ENCODE measurements at regions not wholly inside any gene's neighbourhood (a gene's known extent, or its start where the extent isn't known, plus 50 kb on each side); places are given as distances from the start of the nearest gene placed in this dataset.

DNA sequence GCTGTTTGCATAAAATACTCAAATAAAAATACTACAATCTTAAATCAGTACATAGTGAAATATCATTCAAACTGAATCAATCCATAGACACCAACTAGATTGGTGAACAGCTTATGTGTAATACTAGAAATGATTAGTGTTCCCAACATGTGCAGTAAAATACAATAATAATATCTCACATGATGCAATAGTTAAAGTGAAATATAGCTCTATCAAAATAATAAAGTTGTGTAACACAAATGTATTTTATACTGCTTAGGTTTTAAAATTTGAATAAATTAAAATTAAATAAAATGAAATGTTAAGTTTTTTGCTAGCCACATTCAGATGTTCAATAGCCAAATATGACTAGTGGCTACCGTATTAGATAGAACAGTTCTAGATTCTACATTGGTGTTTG is 714.1 kb downstream of the ZNF385D start:
- Histone ChIP-seq H2AFZ (ENCODE audit: low read length) (no peak overlapping the region), H3K9ac (ENCODE audit: low read depth, low read length, poor library complexity, severe bottlenecking) (no peak overlapping the region), H3K4me2 (ENCODE audit: low read depth, low read length, poor library complexity, severe bottlenecking) (no peak overlapping the region), H3K9me3 (ENCODE audit: insufficient read depth, low read depth, low read length) (no peaks in the 10 kb centered on the region), H3K36me3 (ENCODE audit: insufficient read depth, low read length) (no peaks in the 10 kb centered on the region), H3K79me2 (ENCODE audit: insufficient read depth, low read length) (no peaks in the 10 kb centered on the region), H4K20me1 (ENCODE audit: insufficient read depth, low read length, poor library complexity, severe bottlenecking) (no peaks in the 10 kb centered on the region), H3K27me3 (ENCODE audit: insufficient read depth, low read length, poor library complexity, severe bottlenecking) (no peaks in the 10 kb centered on the region), H3K4me1 (ENCODE audit: insufficient read depth, low read length, poor library complexity, severe bottlenecking) (no peaks in the 10 kb centered on the region), H3K4me3 (ENCODE audit: low read length, poor library complexity, severe bottlenecking) (no peak overlapping the region), H3F3A (ENCODE audit: low read depth) (no peaks in the 10 kb centered on the region), H3K9me2 (replicated peaks; ENCODE audit: low read depth, low read length) (no peaks in the 10 kb centered on the region)
- no peak for TF ChIP-seq EZH2phosphoT487 (IDR thresholded peaks at IDR 0.05; ENCODE audit: borderline replicate concordance)
- TF ChIP-seq, protein P1, sequence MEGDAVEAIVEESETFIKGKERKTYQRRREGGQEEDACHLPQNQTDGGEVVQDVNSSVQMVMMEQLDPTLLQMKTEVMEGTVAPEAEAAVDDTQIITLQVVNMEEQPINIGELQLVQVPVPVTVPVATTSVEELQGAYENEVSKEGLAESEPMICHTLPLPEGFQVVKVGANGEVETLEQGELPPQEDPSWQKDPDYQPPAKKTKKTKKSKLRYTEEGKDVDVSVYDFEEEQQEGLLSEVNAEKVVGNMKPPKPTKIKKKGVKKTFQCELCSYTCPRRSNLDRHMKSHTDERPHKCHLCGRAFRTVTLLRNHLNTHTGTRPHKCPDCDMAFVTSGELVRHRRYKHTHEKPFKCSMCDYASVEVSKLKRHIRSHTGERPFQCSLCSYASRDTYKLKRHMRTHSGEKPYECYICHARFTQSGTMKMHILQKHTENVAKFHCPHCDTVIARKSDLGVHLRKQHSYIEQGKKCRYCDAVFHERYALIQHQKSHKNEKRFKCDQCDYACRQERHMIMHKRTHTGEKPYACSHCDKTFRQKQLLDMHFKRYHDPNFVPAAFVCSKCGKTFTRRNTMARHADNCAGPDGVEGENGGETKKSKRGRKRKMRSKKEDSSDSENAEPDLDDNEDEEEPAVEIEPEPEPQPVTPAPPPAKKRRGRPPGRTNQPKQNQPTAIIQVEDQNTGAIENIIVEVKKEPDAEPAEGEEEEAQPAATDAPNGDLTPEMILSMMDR (conservative IDR thresholded peaks at IDR 0.05; ENCODE audit: low read length) = no peak

DNA sequence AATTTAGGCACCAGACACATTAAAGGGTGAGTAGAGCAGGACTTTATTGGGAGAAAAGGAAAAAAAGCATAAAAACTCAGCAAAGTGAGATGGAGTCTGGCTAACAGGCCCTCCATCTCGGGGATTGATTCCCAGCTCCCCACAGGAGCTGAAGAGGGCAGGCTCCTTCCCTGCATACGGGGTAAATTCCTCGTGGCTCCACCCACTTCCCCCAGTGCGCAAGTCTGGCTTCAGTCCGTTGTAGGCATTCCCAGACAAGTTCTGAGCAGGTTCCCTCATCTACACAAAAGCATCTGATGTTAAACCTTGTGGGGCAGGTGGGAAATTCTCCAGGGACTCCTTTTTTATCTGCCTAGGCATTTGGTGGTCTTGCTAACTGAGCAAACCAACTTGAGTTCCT is 722.6 kb downstream of the ZNF385D start:
- H4K20me1 ChIP-seq (ENCODE audit: insufficient read depth, low read length, poor library complexity, severe bottlenecking) = no peaks in the 10 kb centered on the region
- H3K79me2 ChIP-seq (ENCODE audit: insufficient read depth, low read length) = no peaks in the 10 kb centered on the region
- H3K9me2 ChIP-seq (replicated peaks; ENCODE audit: low read depth, low read length) = no peaks in the 10 kb centered on the region
- H3K9ac ChIP-seq (ENCODE audit: low read depth, low read length, poor library complexity, severe bottlenecking) = no peak overlapping the region
- H3K4me2 ChIP-seq (ENCODE audit: low read depth, low read length, poor library complexity, severe bottlenecking) = no peak overlapping the region
- no peaks in the 10 kb centered on the region for H3K27me3 ChIP-seq (ENCODE audit: insufficient read depth, low read length, poor library complexity, severe bottlenecking)
- no peaks in the 10 kb centered on the region for H3K9me3 ChIP-seq (ENCODE audit: insufficient read depth, low read depth, low read length)
- H3K4me1 ChIP-seq (ENCODE audit: insufficient read depth, low read length, poor library complexity, severe bottlenecking) = no peaks in the 10 kb centered on the region
- H3K36me3 ChIP-seq (ENCODE audit: insufficient read depth, low read length) = no peaks in the 10 kb centered on the region
- H3F3A ChIP-seq (ENCODE audit: low read depth) = no peaks in the 10 kb centered on the region
- no peak overlapping the region for H3K4me3 ChIP-seq (ENCODE audit: low read length, poor library complexity, severe bottlenecking)
- TF ChIP-seq, protein P1 (conservative IDR thresholded peaks at IDR 0.05; ENCODE audit: low read length) = no peak
- TF ChIP-seq EZH2phosphoT487 (IDR thresholded peaks at IDR 0.05; ENCODE audit: borderline replicate concordance) = no peak
- H2AFZ ChIP-seq (ENCODE audit: low read length) = no peak overlapping the region

DNA sequence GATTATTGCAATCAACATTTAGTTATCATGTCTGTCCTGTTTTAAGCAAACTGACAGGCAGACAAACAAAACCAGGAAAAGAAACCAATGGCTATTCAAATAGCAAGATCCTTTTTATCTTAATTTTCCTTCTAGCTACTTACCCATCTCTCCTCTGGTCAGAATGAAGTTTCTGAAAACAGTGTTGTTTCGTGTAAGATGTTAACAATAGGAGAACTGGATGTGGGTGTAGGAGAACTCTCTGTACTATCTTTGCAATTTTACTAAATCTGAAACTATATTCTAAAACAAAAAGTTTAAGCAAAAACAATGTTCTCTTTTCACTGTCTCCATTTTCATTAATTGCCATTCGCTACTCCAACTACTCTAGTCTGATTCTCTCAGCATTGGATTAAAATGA is 726.4 kb downstream of the ZNF385D start:
- Histone ChIP-seq H4K20me1 (ENCODE audit: insufficient read depth, low read length, poor library complexity, severe bottlenecking) (no peaks in the 10 kb centered on the region), H3K9me3 (ENCODE audit: insufficient read depth, low read depth, low read length) (no peaks in the 10 kb centered on the region), H3K4me1 (ENCODE audit: insufficient read depth, low read length, poor library complexity, severe bottlenecking) (no peaks in the 10 kb centered on the region), H3K36me3 (ENCODE audit: insufficient read depth, low read length) (no peaks in the 10 kb centered on the region), H3K4me2 (ENCODE audit: low read depth, low read length, poor library complexity, severe bottlenecking) (no peak overlapping the region), H3F3A (ENCODE audit: low read depth) (no peaks in the 10 kb centered on the region), H2AFZ (ENCODE audit: low read length) (no peak overlapping the region), H3K27me3 (ENCODE audit: insufficient read depth, low read length, poor library complexity, severe bottlenecking) (no peaks in the 10 kb centered on the region), H3K79me2 (ENCODE audit: insufficient read depth, low read length) (no peaks in the 10 kb centered on the region), H3K9ac (ENCODE audit: low read depth, low read length, poor library complexity, severe bottlenecking) (no peak overlapping the region), H3K9me2 (replicated peaks; ENCODE audit: low read depth, low read length) (no peaks in the 10 kb centered on the region), H3K4me3 (ENCODE audit: low read length, poor library complexity, severe bottlenecking) (no peak overlapping the region)
- TF ChIP-seq, protein P1 (conservative IDR thresholded peaks at IDR 0.05; ENCODE audit: low read length) = no peak
- TF ChIP-seq EZH2phosphoT487 (IDR thresholded peaks at IDR 0.05; ENCODE audit: borderline replicate concordance) = no peak

Measured in Loucy (cell line).